ENCODE measurements at regions not wholly inside any gene's neighbourhood (a gene's known extent, or its start where the extent isn't known, plus 50 kb on each side); places are given as distances from the start of the nearest gene placed in this dataset.

DNA sequence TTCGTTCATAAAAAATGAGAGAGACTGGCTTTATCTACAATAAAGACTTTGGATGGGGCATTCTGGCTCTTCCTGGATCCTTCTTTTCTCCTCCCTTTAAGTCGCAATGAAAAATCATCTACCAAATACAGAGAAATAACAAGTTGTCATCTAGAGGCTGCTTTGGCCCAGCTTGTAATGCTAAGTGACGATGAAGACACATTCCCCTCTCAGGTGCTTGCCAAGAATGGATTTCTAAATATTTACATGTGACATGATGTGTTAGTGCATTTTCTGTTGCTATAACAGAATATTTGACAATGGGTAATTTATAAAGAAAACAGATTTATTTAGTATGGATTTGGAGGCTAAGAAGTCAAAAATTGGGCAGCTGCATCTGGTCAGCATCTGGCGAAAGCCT is 308.6 kb upstream of the NPVF start:
- TF ChIP-seq, protein P1, sequence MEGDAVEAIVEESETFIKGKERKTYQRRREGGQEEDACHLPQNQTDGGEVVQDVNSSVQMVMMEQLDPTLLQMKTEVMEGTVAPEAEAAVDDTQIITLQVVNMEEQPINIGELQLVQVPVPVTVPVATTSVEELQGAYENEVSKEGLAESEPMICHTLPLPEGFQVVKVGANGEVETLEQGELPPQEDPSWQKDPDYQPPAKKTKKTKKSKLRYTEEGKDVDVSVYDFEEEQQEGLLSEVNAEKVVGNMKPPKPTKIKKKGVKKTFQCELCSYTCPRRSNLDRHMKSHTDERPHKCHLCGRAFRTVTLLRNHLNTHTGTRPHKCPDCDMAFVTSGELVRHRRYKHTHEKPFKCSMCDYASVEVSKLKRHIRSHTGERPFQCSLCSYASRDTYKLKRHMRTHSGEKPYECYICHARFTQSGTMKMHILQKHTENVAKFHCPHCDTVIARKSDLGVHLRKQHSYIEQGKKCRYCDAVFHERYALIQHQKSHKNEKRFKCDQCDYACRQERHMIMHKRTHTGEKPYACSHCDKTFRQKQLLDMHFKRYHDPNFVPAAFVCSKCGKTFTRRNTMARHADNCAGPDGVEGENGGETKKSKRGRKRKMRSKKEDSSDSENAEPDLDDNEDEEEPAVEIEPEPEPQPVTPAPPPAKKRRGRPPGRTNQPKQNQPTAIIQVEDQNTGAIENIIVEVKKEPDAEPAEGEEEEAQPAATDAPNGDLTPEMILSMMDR (IDR thresholded peaks at IDR 0.05) = no peak
- TF ChIP-seq POLR2A (IDR thresholded peaks at IDR 0.05) = no peak
